ENCODE measurements at regions not wholly inside any gene's neighbourhood (a gene's known extent, or its start where the extent isn't known, plus 50 kb on each side); places are given as distances from the start of the nearest gene placed in this dataset.
"Not testable (repeated sequence)": the region's sequence is repeated elsewhere in the genome, so short reads cannot be mapped to it uniquely, and the experiment has no call there.

DNA sequence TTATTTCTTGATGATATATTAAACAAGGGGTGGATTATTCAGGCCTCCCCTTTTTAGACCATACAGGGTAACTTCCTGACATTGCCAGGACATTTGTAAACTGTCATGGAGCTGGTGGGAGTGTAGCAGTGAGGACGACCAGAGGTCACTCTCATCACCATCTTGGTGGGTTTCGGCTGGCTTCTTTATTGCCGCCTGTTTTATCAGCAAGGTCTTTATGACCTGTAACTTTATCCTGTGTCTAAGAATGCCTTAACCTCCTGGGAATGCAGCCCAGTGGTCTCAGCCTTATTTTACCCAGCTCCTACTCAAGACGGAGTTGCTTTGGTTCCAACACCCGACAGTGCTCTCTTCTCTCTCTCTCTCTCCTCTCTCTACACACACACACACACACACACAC, 221.9 kb downstream of the C16orf95 start:
- DNase-seq (ENCODE audit: low read depth in 2 of 2), result no peak

DNA sequence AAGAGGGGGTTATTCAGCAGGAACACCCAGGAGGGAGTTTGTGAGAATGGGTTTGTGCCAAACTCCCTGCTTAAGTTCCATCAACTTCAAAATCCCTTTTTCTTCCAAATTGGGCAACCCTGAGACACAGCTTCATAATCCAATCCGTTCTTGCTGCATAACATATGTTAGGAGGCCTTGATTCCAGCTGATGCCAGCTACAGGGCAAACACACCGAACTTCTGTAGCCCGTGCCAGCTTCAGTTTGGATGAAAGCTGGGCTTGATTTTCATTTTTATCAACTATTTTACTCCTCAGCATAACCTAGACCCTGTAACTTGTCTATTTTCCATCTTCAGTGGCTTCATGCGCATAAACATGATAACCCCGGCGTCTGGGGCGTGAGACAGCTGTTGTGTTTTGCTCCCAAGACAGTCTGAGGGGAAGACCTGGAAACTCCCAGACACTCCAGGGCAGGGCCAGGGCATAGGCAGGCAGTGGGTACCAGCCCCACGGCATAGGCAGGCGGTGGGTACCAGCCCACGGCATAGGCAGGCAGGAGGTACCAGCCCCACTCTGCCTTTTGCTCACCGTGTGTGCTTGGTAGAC, 220.4 kb downstream of the C16orf95 start:
- DNase-seq (ENCODE audit: low read depth in 2 of 2), result no peak

DNA sequence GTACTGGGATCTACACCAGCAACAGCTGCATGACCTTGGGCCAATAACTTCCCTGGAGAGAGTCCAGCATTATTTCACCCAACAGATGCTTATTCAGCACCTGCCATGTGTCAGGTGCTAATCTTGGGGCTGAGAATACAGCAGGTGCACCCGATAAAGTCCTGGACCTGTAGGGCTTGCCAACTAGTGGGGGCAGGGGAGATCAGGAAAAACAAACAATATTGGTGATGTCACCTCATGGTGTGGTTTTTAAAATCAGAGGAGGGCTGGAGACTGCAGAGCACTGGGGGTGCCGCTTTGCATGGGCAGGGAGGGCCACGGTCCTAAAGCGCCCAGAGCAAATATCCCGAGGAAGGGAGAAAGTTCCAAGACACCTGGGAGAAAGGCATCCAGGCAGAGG, 218.8 kb downstream of the C16orf95 start:
- DNase-seq (ENCODE audit: low read depth in 2 of 2), result no peak

DNA sequence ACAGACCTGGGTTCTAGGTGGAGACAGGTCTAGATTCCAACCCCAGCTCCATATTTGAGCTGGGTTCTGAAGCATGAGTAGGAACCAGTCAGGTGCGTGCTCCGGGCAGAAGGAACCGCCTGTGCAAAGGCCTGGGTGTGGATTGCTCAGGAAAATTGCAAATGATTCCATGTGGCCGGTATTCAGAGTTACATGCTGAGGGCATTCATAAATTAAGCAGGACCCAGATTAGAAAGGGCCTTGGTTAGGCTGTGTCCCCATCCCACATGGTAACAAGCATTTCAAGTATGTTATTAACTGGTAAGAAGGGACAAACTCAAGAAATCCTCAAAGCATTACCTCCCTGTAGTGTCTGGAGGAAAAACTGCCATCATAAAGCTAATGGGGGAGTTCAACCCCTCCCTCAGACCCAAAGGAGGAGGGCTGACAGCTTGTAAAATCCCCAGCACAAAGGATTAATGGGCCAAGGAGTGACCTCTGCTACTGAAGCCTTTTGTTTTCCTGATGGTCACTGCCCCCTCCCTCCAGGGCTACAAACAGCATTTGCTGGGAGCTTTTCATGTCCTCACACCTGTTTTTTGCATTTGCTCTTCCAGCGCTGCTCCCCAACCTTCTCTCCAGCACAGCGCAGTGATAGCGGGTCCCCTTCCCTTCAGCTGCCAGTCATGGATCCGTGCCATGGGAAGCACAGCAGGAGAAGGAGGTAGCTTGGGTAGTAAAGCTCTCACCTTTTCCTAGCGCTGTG, 218.0 kb downstream of the C16orf95 start:
- DNase-seq (ENCODE audit: low read depth in 2 of 2), result no peak

DNA sequence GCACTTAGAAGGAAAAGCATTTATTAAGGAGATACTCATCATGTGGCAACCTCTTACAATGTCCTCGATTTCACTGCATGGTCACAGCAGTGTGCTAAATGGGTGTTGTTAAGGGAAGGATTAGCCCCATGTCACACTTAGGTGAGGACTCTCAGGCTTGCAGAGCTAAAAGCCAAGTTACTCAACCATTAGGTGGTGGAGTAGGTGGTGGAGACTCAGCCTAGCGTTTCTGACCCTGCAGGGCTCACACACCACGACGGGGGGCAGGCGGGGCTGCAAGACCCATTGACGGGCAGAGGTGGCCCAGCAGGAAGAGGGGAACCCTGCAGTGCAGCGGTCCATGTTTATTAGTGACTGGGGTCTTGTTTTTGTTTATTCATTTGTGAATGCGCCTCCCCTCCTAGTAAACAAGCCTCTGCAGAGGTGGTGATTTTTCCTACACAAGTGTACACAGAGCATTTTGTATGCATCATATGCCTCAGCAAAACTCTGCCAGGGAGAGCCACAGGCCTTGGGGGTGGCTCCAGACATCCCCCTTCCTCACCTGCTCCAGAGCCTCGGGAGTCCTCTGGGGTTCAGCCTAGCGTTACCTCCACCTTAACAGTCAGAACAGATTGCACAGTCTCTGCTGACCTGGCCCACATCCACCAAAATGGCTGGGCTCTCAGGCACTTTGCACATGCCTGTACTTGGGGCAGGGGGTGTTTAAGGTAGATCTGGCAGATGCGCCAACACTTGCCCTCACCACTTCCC, 216.7 kb downstream of the C16orf95 start:
- no peak for DNase-seq (ENCODE audit: low read depth in 2 of 2)

DNA sequence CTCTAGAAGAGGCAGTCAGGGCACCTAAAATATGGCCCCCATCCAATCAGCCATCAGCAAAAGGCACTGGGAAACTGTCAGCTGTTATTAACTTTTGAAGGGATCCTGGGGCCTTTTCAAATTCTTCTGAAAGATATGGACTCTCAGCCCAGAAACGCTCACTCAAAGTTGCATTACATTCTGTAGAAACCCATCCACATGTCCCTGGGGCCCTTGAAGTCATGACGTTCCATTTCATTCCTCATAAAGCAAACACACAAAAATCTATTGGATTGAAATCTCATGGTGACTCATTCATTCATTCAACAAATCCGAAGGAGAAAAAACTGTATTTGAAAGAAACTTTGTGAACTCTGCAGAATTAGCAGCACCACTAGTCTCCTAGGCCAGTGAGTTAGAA, 215.3 kb downstream of the C16orf95 start:
- DNase-seq (ENCODE audit: low read depth in 2 of 2), result no peak

DNA sequence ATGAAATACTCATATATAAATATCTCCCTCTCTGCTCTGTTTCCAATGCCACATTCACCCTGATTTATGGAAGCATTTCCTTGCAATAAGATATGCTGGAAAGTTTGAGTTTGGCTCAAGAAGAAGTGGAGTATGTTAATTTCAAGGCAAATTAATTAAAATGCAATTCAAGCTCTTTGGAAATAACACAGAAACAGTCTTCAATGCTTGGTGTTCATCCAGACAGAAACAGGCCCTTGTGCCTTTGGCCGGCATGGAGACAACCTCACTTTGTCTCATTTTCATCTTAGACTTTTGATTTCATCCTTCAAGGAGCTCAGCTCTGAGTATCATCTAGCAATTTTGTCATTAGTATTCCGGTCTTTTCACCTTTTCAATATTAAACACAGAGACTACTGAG, 210.0 kb downstream of the C16orf95 start:
- DNase-seq (ENCODE audit: low read depth in 2 of 2), result no peak

DNA sequence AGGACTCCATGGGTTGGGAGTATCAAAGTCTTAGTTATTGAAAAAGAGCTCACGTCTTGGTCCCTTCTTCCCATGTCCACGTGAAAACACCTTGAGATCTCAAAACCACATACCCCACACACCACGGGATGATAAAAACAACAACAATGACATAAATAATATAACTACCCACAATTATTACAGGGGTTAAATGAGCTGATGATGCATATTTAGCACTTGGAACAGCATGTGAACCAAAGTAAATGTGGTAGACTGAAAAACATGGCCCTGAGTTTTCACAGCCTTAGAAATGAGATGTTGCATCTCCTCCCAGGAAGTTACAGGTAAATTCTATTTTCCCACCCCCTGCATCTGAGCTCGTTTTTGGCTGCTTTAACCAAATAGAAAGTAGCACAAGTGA, 208.9 kb downstream of the C16orf95 start:
- no peak for DNase-seq (ENCODE audit: low read depth in 2 of 2)

DNA sequence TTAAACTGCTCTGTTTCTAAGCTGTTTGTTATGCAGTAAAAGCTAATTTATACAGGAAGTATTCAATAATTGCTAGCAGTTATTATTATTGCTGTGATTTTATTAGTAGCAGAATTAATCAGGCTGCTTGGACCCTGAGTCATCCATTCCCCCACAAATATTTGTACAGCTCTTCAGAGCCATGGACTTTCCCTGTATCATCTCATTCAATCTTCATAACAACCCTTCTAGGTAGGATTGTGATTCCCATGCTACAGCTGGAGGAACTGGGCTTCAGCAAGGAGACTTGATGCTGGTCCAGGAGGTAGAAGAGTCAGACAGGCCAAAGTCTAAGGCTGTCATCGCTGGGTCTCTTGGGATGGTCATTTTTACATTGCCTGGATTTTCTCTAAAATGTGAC, 208.3 kb downstream of the C16orf95 start:
- no peak for DNase-seq (ENCODE audit: low read depth in 2 of 2)

DNA sequence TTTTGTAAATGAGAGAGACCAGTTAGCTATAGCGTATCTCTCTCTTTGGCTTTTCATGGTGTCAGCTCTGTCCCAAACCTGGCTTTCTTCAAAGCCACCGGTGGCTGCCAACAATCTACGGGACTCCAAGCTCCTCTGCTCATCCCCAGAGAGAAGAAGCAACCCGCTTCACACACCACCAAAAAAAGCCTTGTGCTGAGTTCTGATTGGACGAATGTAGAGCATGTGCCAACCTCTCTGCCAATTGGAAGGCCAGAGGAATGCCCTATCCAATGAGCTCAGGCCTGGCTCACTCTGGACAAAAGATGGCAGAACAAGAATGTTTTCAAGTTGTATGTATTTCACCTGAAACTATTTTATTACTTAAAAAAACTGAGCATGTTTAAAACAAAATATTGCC, 202.4 kb downstream of the C16orf95 start:
- DNase-seq (ENCODE audit: low read depth in 2 of 2), result no peak

DNA sequence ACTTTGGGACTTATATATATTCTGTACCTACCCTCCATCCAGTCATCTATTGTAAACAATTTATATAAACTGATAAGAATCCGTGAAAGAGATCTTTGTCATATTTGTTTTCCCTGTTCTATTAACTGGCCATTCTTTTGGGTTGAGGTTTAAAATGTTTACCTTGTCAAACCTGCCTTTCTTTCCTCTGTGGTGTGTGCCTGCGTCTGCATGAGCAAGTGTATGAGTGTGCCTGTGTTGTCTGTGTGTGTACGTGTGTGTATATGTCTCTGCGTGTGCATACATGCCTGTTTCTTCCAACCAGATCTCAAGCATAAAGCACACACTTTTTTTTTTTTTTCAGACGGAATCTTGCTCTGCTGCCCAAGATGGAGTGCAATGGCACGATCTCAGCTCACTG, 201.5 kb downstream of the C16orf95 start:
- no peak for DNase-seq (ENCODE audit: low read depth in 2 of 2)

DNA sequence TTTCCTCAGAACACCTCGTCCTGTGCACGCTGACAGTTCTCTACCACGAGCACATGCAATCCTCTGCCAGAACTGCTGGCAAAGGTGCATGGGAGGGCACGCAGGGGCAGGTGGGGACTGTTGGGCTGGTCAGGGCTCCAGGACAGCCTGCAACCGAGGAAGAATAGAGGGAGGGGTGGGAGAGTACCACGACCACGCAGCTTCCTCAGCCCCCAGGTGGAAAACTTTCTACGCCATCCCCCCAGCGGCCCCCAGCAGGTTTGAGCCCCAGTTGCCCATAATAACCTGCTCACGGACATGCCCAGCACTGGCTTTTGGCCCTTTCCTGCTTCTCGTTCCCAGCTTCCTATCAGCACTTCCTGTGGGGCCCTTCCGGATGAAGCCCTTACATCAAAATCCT, 199.3 kb downstream of the C16orf95 start:
- no peak for DNase-seq (ENCODE audit: low read depth in 2 of 2)

DNA sequence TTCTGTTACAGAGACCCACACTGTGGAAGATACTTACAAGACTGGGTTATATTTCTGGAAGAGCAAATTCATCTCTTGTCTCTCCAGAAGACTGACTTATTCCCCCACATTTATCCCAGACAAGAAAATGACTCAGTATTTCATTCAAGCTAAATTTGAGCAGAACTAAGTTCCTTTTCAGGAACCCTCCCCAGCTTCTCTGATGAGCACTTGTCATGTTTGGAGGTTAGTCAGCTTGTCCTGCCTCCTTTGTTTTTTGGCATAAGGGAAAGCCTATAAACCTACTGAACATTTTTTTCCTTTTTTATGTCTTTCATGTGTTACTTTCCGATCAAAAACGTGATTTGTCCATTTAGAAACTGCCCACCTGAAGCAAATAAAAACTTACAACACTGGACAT, 198.0 kb downstream of the C16orf95 start:
- DNase-seq (ENCODE audit: low read depth in 2 of 2), result no peak

DNA sequence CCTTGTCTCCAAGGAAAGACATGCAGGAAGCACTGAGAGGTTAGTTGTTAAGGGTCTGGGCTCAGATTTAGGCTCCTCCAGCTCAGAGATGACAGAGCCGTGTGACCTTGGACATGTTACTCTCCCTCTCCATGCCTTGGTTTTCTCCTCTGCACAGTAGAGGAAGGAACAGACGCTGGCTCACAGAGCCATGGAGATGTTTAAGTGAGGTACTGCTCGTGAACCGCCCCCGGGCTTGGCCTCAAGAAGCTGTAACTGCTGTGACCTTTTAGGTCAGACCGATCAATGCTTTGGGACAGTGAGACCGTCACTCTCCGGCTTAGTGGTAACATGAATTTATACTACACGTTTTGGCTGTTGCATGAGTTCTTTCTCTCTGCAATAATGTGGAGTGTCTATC, 197.4 kb downstream of the C16orf95 start:
- DNase-seq (ENCODE audit: low read depth in 2 of 2), result no peak

DNA sequence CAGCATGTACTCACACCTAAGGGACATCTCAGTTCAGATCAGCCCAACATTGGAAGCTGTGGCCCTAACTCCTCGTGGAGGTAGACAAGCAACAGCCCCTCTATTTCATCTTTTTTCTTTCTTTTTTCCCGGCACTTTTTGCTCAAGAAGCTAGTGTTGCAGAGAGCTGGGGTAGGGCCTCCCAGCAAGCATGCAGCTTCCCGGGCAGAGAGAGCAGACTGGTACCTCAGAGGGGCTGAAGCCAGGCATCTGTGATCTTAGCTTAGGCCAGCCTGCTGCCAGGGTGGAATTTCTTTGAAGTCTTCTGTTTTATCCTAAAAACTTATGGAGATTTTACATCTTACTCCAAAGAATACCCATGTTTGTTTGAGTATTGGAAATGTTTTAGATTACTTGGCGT, 195.4 kb downstream of the C16orf95 start:
- DNase-seq (ENCODE audit: low read depth in 2 of 2), result no peak

DNA sequence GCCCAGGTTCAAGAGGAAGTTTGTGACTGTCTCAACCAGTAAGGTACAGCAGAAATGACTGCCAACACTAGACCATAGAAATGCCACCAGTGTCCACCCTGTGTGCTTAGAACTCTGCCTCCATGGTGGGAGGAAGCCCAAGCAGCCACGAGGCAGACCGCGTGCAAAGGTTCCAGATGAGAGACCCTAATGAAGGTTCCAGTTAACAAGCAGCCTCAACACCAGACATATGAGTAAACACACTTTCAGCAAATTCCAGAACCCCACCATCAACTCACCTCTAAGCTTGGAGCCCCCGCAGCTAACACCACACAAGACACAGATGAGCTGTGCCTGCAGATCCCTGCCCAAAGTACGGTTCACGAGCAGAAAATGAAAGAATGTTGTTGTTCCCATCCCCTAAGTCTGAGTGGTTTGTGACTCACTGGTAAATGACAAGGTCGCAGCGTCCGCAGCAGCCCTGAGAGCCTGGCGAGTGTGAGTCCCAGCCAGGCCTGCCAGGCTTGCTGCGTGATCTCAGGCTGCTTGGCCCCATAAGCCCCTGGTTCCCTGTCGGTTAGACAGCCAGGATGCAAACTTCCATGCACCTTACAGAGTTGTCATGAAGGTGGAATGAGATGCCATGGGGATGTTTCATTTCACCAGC, 193.7 kb downstream of the C16orf95 start:
- no peak for DNase-seq (ENCODE audit: low read depth in 2 of 2)

DNA sequence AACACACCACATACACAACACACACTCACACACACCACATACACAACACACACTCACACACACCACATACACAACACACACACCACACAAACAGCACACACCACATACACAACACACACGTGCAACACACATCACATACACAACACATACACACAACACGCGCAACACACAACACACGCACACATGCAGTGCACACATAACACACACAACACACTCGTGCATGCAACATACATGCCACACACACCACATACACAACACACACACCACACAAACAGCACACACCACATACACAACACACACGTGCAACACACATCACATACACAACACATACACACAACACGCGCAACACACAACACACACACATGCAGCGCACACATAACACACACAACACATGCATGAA, 192.8 kb downstream of the C16orf95 start:
- not testable (repeated sequence) for DNase-seq (ENCODE audit: low read depth in 2 of 2)

DNA sequence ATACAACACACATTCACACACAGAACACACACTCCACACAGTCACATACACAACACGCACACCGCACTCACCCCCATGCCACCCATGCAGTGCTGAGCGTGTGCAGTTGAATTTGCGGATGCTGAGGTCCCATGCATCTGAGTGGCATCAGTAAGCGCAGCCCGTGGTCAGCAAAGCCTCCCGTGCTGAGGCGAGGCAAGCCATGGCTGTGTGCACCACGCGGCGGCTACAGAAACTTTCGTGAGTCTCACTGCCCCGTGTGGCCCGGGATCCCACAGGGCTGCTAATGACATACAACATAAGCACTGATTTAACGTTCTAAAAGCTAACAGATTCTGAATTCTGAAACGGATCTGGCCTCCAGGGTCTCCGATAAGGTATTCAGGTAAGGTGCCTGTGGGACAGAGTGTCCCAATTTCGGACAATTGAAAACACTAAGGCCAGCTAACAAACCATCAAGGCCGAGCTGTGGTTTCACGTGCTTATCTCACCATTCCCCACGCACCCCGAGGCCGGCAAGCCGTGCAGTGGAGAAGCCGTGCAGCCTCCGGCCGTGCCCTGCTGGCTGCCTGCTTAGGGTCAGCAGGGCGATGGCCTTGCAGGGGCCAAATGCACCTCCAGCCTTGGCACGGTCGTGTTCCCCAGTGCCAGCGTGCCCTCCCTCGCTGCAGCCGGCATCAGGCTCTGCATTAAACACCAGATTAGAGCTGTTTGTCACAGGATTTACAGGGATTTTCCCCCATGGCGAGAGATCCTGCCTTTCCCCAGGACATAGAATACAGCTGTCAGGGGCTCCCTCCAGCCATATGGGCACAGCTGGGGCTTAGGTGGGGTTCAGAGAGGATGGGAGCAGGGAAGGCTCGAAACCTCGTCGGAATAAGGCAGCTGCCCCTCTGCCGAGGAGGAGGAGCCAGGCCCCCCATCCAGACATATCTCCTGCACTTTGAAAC, 191.7 kb downstream of the C16orf95 start:
- no peak for DNase-seq (ENCODE audit: low read depth in 2 of 2)

DNA sequence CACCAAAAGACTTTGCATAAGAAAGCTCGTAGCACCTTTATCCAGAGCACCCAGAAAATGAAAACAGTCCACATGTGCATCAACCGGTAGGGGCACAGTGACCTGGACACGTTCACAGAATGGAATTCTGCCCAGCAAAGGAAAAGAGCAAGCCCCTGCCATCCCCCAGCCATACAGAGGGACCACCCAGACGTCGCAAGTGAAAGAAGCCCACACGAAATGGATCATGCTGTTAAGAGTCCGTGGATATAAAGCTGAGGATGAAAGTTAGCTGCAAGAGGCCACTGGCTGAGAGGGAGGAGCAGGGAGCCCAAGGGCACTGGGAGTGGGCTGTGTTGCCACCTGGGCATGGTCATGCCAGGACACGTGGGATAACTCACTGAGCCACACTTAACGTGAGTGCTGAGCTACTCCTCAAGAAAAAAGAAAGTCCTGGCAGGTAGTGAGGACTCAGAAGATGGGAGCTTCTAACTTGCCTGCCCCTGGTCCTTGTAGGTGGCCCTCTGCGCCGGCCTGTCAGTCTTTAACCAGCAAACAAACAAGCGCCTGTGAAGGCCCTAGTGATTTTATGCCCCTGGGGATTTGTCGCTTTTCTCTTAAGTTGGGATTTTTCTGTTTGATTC, 190.7 kb downstream of the C16orf95 start:
- DNase-seq (ENCODE audit: low read depth in 2 of 2), result no peak

DNA sequence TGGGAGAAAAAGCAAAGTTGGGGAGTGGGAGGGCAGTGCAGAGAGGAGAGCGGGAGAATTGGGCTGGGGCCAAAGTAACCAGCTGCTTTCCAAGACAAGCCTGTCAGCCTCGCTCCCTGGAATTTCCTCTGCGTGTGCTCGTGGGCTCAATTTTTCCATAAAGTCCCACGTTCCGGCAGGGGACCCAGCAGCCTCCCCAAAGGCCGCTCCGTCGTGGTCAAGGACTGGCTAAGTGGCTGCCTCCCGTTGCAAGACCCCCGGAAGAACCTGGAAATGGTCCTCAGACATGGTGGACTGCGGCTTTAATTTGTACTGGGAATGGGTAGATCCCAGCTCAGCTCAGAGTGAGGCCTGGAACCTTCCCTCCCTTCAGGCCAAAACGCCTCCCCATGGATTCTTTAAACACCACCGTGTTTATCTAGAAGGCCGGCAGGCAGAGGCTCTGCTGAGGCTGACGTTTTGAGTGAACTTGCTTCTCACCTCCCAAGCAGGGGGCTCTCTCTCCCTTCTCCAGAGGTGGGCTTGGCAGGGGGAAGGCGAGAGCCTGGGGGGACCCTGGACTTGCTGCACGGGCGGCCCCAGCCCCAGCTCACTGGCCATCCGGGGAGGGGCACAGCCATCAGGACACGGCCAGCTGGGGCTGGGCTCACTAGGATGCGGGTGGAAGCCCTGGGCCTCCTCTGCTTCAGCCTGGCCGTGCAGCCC, 190.0 kb downstream of the C16orf95 start:
- no peak for DNase-seq (ENCODE audit: low read depth in 2 of 2)
